WTC11 (cell line): ENCODE measurements at regions not wholly inside any gene's neighbourhood (a gene's known extent, or its start where the extent isn't known, plus 50 kb on each side); places are given as distances from the start of the nearest gene placed in this dataset.

Experiments
- ATAC-seq: fragments of 200-7000 bp; cut with Tn5 transposase; 2 replicates; pipeline ENCODE4 v1.10.0; 2021; ENCODE audit warnings: mild to moderate bottlenecking, moderate library complexity
- CTCF ChIA-PET: fragments of 300-600 bp; sonication (Branson Sonifier 250); formaldehyde crosslinking; loops from one replicate; lab custom pipeline; 2021; ENCODE audit warnings: antibody characterized with exemption; lab: Charles Lee
- POLR2A ChIA-PET: fragments of 350-600 bp; sonication (Branson Sonifier 250); formaldehyde crosslinking; loops from one replicate; lab custom pipeline; 2021; ENCODE audit warnings: antibody characterized with exemption; lab: Charles Lee
- DNase-seq: peaks from one replicate; pipeline ENCODE4 v3.0.0; 2021; ENCODE audit warnings: low spot score
- H3K27ac Mint-ChIP-seq: 2 replicates; pipeline ENCODE4 v1.8.0; 2021; ENCODE audit warnings: mixed read lengths
- H3K27me3 Mint-ChIP-seq: 2 replicates; pipeline ENCODE4 v1.8.0; 2021; ENCODE audit warnings: low read depth, mild to moderate bottlenecking, moderate library complexity, mixed read lengths
- H3K36me3 Mint-ChIP-seq: 2 replicates; pipeline ENCODE4 v1.8.0; 2021; ENCODE audit warnings: mixed read lengths
- H3K4me1 Mint-ChIP-seq: 2 replicates; pipeline ENCODE4 v1.8.0; 2022; ENCODE audit warnings: mixed read lengths
- H3K4me3 Mint-ChIP-seq: 2 replicates; pipeline ENCODE4 v1.8.0; 2021; ENCODE audit warnings: mild to moderate bottlenecking, moderate library complexity, mixed read lengths
- H3K9me3 Mint-ChIP-seq: 2 replicates; pipeline ENCODE4 v1.8.0; 2021; ENCODE audit warnings: mixed read lengths
- EMX1 ChIP-seq: fragments of 250-450 bp; sonication (Bioruptor Pico); IDR thresholded peaks from 2 replicates; pipeline ENCODE4 v1.8.0; 2021; ENCODE audit warnings: mild to moderate bottlenecking
- GRHL2 ChIP-seq: fragments of 250-450 bp; sonication (Bioruptor Pico); IDR thresholded peaks from 2 replicates; pipeline ENCODE4 v1.8.0; 2022; ENCODE audit warnings: mild to moderate bottlenecking, moderate library complexity; ENCODE audit not compliant: insufficient replicate concordance, severe bottlenecking
- IRF2 ChIP-seq: sonication (generic); formaldehyde crosslinking; IDR thresholded peaks from 2 replicates; pipeline ENCODE4 v1.8.0; 2022; ENCODE audit warnings: low read depth, missing genetic modification reagents, borderline replicate concordance
- JAZF1 ChIP-seq: fragments of 250-450 bp; sonication (Bioruptor Pico); IDR thresholded peaks from 2 replicates; pipeline ENCODE4 v1.9.0; 2021; ENCODE audit warnings: moderate library complexity, mild to moderate bottlenecking, inconsistent platforms
- NFE2L1 ChIP-seq: sonication (generic); formaldehyde crosslinking; IDR thresholded peaks from 2 replicates; pipeline ENCODE4 v1.8.1; 2023; ENCODE audit warnings: missing genetic modification reagents
- SMAD3 ChIP-seq: sonication (generic); formaldehyde crosslinking; IDR thresholded peaks from 2 replicates; pipeline ENCODE4 v1.8.0; 2022; ENCODE audit warnings: missing genetic modification reagents, mild to moderate bottlenecking, borderline replicate concordance
- SMAD4 ChIP-seq: sonication (generic); formaldehyde crosslinking; IDR thresholded peaks from 2 replicates; pipeline ENCODE4 v1.8.0; 2022; ENCODE audit warnings: mild to moderate bottlenecking, missing genetic modification reagents
- TCF7 ChIP-seq: sonication (generic); formaldehyde crosslinking; IDR thresholded peaks from 2 replicates; pipeline ENCODE4 v1.8.0; 2022; ENCODE audit warnings: mild to moderate bottlenecking, low read depth, missing genetic modification reagents, moderate library complexity
- TEAD4 ChIP-seq: sonication (generic); formaldehyde crosslinking; IDR thresholded peaks from 2 replicates; pipeline ENCODE4 v1.8.0; 2022; ENCODE audit warnings: mild to moderate bottlenecking, missing genetic modification reagents
- ZNF138 ChIP-seq: sonication (generic); formaldehyde crosslinking; conservative IDR thresholded peaks from 2 replicates; pipeline ENCODE4 v1.8.1; 2022; ENCODE audit warnings: mild to moderate bottlenecking, moderate library complexity, missing genetic modification reagents
- ZNF219 ChIP-seq: sonication (generic); formaldehyde crosslinking; IDR thresholded peaks from 2 replicates; pipeline ENCODE4 v1.8.0; 2023; ENCODE audit warnings: missing genetic modification reagents, mild to moderate bottlenecking, borderline replicate concordance
- TF ChIP-seq, protein P1 (sequence below): fragments of 250-450 bp; sonication (Bioruptor Pico); IDR thresholded peaks from 2 replicates; pipeline ENCODE4 v2.1.2; 2022; ENCODE audit warnings: mild to moderate bottlenecking, moderate library complexity
- TF ChIP-seq, protein P2 (sequence below): fragments of 250-450 bp; sonication (Bioruptor Pico); IDR thresholded peaks from 2 replicates; pipeline ENCODE4 v1.8.0; 2021; ENCODE audit warnings: mild to moderate bottlenecking
- TF ChIP-seq, protein P3 (sequence below): sonication (generic); formaldehyde crosslinking; IDR thresholded peaks from 2 replicates; pipeline ENCODE4 v1.8.1; 2022; ENCODE audit warnings: mild to moderate bottlenecking, missing genetic modification reagents, moderate library complexity, borderline replicate concordance
- TF ChIP-seq, protein P4 (sequence below): fragments of 200-600 bp; IDR thresholded peaks from 2 replicates; pipeline ENCODE4 v1.8.0; 2022; ENCODE audit warnings: antibody characterized with exemption
- TF ChIP-seq, protein P5 (sequence below): sonication (generic); formaldehyde crosslinking; IDR thresholded peaks from 2 replicates; pipeline ENCODE4 v1.8.0; 2022; ENCODE audit warnings: mild to moderate bottlenecking, missing genetic modification reagents
- TF ChIP-seq, protein P6 (sequence below): sonication (generic); formaldehyde crosslinking; IDR thresholded peaks from 2 replicates; pipeline ENCODE4 v1.8.0; 2023; ENCODE audit warnings: missing genetic modification reagents, mild to moderate bottlenecking, borderline replicate concordance

DNA sequence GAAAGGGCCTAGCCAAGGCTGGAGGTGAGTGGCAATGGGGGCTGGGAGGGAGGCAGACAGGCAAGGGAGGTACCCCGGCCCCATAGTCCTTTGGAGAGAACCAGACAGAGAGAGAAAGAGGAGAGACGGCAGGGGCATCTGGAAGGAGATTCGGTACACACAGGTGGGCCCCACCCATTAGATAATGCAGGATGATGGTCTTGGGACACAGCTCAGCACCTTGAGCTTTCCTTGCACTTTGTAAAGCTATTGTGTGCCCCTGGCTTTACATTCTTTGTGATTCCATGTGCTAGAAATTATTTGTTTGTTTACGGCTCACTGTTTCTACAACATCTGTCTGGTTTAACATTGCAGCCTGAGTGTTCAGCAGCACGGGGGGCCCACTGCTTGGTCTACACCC, 83.1 kb downstream of the CTAGE1 start:
- CTCF ChIA-PET, result interaction anchor here (1.3 kb wide), 1 partner anchor 13 kb away, joined by 3 read pairs; no protein-coding TSS in a partner anchor
- Mint-ChIP-seq H3K27me3 (peaks cover 50% of the 10 kb centered on the region), H3K27ac (no peak overlapping the region), H3K4me1 (peaks cover 27% of the 10 kb centered on the region), H3K36me3 (no peaks in the 10 kb centered on the region), H3K9me3 (no peaks in the 10 kb centered on the region), H3K4me3 (no peak overlapping the region)
- DNase-seq (no peak), ATAC-seq (no peak)
- TF ChIP-seq, protein P1, sequence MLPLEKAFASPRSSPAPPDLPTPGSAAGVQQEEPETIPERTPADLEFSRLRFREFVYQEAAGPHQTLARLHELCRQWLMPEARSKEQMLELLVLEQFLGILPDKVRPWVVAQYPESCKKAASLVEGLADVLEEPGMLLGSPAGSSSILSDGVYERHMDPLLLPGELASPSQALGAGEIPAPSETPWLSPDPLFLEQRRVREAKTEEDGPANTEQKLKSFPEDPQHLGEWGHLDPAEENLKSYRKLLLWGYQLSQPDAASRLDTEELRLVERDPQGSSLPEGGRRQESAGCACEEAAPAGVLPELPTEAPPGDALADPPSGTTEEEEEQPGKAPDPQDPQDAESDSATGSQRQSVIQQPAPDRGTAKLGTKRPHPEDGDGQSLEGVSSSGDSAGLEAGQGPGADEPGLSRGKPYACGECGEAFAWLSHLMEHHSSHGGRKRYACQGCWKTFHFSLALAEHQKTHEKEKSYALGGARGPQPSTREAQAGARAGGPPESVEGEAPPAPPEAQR (CRISPR knock-in tag), result no peak
- TF ChIP-seq IRF2 (CRISPR knock-in tag) (no peak), JAZF1 (CRISPR knock-in tag) (no peak), SMAD4 (CRISPR knock-in tag) (no peak), EMX1 (CRISPR knock-in tag) (no peak)
- TF ChIP-seq, protein P2, sequence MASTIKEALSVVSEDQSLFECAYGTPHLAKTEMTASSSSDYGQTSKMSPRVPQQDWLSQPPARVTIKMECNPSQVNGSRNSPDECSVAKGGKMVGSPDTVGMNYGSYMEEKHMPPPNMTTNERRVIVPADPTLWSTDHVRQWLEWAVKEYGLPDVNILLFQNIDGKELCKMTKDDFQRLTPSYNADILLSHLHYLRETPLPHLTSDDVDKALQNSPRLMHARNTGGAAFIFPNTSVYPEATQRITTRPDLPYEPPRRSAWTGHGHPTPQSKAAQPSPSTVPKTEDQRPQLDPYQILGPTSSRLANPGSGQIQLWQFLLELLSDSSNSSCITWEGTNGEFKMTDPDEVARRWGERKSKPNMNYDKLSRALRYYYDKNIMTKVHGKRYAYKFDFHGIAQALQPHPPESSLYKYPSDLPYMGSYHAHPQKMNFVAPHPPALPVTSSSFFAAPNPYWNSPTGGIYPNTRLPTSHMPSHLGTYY (CRISPR knock-in tag), result no peak
- TF ChIP-seq, protein P3, sequence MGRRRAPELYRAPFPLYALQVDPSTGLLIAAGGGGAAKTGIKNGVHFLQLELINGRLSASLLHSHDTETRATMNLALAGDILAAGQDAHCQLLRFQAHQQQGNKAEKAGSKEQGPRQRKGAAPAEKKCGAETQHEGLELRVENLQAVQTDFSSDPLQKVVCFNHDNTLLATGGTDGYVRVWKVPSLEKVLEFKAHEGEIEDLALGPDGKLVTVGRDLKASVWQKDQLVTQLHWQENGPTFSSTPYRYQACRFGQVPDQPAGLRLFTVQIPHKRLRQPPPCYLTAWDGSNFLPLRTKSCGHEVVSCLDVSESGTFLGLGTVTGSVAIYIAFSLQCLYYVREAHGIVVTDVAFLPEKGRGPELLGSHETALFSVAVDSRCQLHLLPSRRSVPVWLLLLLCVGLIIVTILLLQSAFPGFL (CRISPR knock-in tag), result no peak
- POLR2A ChIA-PET, result no interaction called here

DNA sequence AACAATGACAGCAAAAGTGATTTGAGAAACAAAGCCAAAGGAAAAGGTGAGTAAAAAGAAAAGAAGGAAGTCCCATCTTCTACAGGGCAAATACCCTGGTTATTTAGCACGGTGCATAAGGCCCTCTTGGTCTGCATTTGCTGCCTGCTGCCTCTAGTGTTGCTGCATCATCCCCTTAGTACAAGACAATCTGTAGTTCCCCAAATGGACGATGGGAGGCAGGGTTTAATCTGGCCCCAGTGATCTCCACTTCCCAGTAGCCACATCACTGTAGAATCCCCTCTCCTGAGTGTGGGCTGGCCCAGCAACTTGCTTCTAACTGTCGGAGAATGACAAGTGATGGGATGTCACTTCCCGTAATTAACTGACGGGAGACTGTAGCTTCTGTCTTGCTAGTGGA, 85.1 kb downstream of the CTAGE1 start:
- no peaks in the 10 kb centered on the region for H3K9me3 Mint-ChIP-seq
- H3K27me3 Mint-ChIP-seq, result peaks cover 62% of the 10 kb centered on the region
- no peak overlapping the region for H3K4me3 Mint-ChIP-seq
- H3K36me3 Mint-ChIP-seq, result no peaks in the 10 kb centered on the region
- no peak overlapping the region for H3K27ac Mint-ChIP-seq
- DNase-seq, result peak; percentile 71
- POLR2A ChIA-PET, result no interaction called here
- ATAC-seq, result peak; percentile 97
- TF ChIP-seq, protein P4, sequence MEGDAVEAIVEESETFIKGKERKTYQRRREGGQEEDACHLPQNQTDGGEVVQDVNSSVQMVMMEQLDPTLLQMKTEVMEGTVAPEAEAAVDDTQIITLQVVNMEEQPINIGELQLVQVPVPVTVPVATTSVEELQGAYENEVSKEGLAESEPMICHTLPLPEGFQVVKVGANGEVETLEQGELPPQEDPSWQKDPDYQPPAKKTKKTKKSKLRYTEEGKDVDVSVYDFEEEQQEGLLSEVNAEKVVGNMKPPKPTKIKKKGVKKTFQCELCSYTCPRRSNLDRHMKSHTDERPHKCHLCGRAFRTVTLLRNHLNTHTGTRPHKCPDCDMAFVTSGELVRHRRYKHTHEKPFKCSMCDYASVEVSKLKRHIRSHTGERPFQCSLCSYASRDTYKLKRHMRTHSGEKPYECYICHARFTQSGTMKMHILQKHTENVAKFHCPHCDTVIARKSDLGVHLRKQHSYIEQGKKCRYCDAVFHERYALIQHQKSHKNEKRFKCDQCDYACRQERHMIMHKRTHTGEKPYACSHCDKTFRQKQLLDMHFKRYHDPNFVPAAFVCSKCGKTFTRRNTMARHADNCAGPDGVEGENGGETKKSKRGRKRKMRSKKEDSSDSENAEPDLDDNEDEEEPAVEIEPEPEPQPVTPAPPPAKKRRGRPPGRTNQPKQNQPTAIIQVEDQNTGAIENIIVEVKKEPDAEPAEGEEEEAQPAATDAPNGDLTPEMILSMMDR, result peak; percentile 40
- TF ChIP-seq, protein P5, sequence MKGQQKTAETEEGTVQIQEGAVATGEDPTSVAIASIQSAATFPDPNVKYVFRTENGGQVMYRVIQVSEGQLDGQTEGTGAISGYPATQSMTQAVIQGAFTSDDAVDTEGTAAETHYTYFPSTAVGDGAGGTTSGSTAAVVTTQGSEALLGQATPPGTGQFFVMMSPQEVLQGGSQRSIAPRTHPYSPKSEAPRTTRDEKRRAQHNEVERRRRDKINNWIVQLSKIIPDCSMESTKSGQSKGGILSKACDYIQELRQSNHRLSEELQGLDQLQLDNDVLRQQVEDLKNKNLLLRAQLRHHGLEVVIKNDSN, result no peak
- 0 out of 2 replicates have a peak, but pooled peaks have one; percentile 11 for TF ChIP-seq NFE2L1 (CRISPR knock-in tag)
- TF ChIP-seq, protein P2 (CRISPR knock-in tag), result no peak
- no peak for TF ChIP-seq GRHL2
- TF ChIP-seq, all 79 proteins: peak for 2
- peaks cover 24% of the 10 kb centered on the region for H3K4me1 Mint-ChIP-seq
- CTCF ChIA-PET, result interaction anchor here (1.0 kb wide), 2 partner anchors 11 to 230 kb away, joined by 3 read pairs; no protein-coding TSS in a partner anchor

DNA sequence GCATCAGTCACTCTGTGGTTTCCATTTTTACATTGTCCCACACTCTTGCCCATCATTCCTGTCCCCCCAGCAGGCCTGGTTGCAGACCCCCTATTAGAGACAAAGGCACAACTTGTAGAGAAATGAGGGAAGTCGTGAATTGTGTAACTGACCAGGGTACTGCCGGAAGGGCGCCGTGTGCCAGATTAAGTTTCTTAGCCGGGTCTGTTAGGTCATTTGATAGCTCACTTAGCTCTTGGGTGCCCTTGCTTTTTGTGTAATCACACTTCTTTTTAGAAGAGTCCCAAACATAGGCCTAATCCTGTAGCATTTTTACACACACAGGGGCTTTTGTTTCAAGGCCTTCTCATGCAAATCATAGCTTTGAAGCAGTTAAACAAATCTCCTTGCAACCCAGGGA, 87.2 kb downstream of the CTAGE1 start:
- Mint-ChIP-seq H3K27me3 (peaks cover 71% of the 10 kb centered on the region), H3K4me3 (no peak overlapping the region), H3K36me3 (no peaks in the 10 kb centered on the region), H3K9me3 (no peaks in the 10 kb centered on the region), H3K4me1 (peaks cover 26% of the 10 kb centered on the region), H3K27ac (no peak overlapping the region)
- ChIA-PET POLR2A (no interaction called here), CTCF (interaction anchor here (1.3 kb wide), 1 partner anchor 111 kb away, joined by 4 read pairs; no protein-coding TSS in a partner anchor)
- ATAC-seq, result peak; percentile 23
- no peak for DNase-seq
- TF ChIP-seq ZNF219 (CRISPR knock-in tag), result no peak
- no peak for TF ChIP-seq TCF7 (CRISPR knock-in tag)
- TF ChIP-seq ZNF138 (CRISPR knock-in tag), result no peak
- TF ChIP-seq, protein P6, sequence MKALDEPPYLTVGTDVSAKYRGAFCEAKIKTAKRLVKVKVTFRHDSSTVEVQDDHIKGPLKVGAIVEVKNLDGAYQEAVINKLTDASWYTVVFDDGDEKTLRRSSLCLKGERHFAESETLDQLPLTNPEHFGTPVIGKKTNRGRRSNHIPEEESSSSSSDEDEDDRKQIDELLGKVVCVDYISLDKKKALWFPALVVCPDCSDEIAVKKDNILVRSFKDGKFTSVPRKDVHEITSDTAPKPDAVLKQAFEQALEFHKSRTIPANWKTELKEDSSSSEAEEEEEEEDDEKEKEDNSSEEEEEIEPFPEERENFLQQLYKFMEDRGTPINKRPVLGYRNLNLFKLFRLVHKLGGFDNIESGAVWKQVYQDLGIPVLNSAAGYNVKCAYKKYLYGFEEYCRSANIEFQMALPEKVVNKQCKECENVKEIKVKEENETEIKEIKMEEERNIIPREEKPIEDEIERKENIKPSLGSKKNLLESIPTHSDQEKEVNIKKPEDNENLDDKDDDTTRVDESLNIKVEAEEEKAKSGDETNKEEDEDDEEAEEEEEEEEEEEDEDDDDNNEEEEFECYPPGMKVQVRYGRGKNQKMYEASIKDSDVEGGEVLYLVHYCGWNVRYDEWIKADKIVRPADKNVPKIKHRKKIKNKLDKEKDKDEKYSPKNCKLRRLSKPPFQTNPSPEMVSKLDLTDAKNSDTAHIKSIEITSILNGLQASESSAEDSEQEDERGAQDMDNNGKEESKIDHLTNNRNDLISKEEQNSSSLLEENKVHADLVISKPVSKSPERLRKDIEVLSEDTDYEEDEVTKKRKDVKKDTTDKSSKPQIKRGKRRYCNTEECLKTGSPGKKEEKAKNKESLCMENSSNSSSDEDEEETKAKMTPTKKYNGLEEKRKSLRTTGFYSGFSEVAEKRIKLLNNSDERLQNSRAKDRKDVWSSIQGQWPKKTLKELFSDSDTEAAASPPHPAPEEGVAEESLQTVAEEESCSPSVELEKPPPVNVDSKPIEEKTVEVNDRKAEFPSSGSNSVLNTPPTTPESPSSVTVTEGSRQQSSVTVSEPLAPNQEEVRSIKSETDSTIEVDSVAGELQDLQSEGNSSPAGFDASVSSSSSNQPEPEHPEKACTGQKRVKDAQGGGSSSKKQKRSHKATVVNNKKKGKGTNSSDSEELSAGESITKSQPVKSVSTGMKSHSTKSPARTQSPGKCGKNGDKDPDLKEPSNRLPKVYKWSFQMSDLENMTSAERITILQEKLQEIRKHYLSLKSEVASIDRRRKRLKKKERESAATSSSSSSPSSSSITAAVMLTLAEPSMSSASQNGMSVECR (CRISPR knock-in tag), result no peak
- TF ChIP-seq SMAD3, result no peak
- TF ChIP-seq, protein P4, result no peak
- no peak for TF ChIP-seq TEAD4 (CRISPR knock-in tag)
